Fibroblast of skin of left quadriceps (primary cell): ENCODE measurements at regions not wholly inside any gene's neighbourhood (a gene's known extent, or its start where the extent isn't known, plus 50 kb on each side); places are given as distances from the start of the nearest gene placed in this dataset.

Source experiments
- DNase-seq, 2 experiments: peaks; one replicate each; pipeline ENCODE4 v3.0.0-alpha.2; 2013; ENCODE audit warnings: low read depth in 2 of 2

DNA sequence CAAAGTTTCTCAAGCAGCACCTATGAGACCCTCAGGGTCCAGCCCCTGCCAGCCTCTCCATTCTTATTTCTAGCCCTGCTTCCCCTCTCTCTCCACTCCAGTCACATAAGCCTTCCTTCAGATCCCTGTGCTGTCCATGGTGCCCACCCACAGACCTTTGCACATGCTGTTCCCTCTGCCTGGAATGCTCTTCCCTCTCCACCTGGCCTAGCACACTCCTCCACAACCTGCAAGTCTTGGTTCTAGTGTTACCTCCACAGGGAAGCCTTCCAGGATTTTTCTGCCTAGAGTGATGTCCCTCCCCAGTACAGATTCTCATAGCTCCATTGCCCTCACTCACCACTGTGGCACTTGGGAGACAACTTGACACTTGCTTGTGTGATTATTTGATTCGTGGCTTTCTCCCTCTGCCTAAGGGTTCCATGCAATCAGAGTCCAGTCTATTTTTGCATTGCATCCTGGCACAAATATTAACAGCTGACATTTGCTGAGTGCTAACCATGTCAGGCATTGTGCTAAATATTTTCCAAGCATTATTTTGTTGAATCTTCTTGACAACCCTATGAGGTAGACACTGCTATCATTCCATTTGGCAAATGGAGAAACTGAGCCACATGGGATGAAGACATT is 127.3 kb downstream of the SYF2 start:
- DNase-seq, result no peak

- no peak for DNase-seq
Observed at GRCh38 chr1:25103164-25103795, 129.0 kb downstream of the SYF2 start.

GRCh38 chr1:25100151-25100833 is 132.0 kb downstream of the SYF2 start:
- no peak for DNase-seq

- no peak for DNase-seq
Observed at GRCh38 chr1:25099343-25099951, 132.9 kb downstream of the SYF2 start.

DNA sequence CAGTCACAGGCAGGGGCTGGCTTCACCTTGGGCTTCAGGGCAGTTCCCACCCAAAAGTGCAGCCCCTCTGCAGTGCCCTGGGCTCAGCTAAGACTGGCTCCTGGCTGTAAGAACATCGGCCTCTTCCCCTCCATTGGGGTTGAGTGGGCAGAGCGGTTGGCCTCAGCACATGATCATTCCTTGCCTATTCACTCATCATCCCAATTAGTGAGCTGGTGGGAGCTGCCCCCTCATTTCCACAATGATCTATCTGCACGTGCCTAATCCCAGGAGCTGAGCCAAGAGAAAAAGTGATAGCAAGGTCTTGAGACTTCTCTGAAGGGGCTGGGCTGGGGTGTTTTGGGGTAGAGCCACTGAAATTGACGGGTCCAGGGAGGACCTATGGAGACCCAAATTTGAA is 133.6 kb downstream of the SYF2 start:
- no peak for DNase-seq

GRCh38 chr1:25096307-25097150 is 135.8 kb downstream of the SYF2 start:
- no peak for DNase-seq

GRCh38 chr1:25095635-25096200 is 136.6 kb downstream of the SYF2 start:
- no peak for DNase-seq

GRCh38 chr1:25094995-25095394 is 137.3 kb downstream of the SYF2 start:
- DNase-seq, result no peak

DNA sequence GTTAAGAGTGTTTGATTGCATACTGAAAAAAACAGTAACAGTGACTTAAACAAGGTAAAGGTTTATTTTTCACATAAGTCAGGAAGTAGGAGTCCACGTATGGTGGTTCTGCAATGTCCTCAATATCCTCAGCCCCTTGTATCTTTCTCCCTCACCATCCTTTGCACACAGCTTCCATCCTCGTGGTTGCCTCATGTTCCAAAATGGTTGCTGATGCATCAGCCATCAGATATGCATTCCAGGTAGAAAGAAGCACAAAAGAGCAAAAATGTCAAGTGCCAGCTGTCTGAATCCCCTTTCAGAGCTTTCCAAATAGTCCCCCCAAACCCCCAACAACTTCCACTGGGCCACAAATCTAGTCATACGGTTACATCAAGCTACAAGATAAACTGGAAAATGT is 138.1 kb downstream of the SYF2 start:
- no peak for DNase-seq

GRCh38 chr1:25091658-25092057 is 140.6 kb downstream of the SYF2 start:
- DNase-seq, result no peak

- no peak for DNase-seq
Observed at GRCh38 chr1:25090707-25091422, 141.4 kb downstream of the SYF2 start.

GRCh38 chr1:25089772-25090171 is 142.5 kb downstream of the SYF2 start:
- DNase-seq, result no peak

- no peak for DNase-seq
Observed at GRCh38 chr1:25088946-25089345, 143.4 kb downstream of the SYF2 start.

DNA sequence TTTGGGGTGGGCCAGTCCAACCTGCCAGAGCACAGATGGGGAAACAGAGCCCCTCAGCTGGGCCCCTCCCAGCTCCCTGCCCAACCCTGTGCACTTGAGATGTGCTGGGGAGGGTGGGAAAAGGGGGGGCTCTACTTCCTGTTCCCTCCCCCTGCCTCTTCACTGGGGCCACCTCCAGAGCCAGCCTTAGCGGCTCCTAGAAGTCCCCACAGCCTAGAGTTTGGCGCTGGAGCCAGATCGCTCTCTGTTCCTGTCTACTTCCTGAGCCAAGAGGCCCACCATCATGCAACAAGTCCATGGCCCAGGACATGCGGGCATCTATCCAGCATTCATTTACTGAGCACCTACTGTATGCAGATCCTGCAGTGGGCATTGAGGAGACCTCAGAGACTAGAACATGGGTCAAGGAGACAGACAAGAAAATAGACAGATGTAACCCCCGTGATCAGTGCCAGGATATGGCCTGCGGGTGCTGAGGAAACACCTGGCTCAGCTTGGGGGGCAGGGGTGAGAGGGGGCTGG is 144.1 kb downstream of the SYF2 start:
- no peak for DNase-seq

GRCh38 chr1:25086518-25087079 is 145.7 kb downstream of the SYF2 start:
- DNase-seq, result no peak

- no peak for DNase-seq
Observed at GRCh38 chr1:25084407-25084806, 147.9 kb downstream of the SYF2 start.

GRCh38 chr1:25083481-25084345 is 148.6 kb downstream of the SYF2 start:
- DNase-seq, result no peak

GRCh38 chr1:25082995-25083394 is 149.3 kb downstream of the SYF2 start:
- no peak for DNase-seq

- DNase-seq, result no peak
Observed at GRCh38 chr1:25082216-25082899, 149.9 kb downstream of the SYF2 start.
